IMR-90 (cell line): ENCODE measurements at regions not wholly inside any gene's neighbourhood (a gene's known extent, or its start where the extent isn't known, plus 50 kb on each side); places are given as distances from the start of the nearest gene placed in this dataset.

Experiments
- ATAC-seq: fragments of 200-7000 bp; cut with Tn5 transposase; 2 replicates; pipeline ENCODE4 v1.9.1; 2020; ENCODE audit warnings: low read depth, mild to moderate bottlenecking, moderate library complexity
- BruUV-seq: library from RNA; stranded (reverse); fragments of 400-500 nt; replicated peaks from 2 replicates; lab custom pipeline; 2021; lab: Mats Ljungman, UMichigan
- CTCF ChIA-PET: fragments of 300-600 bp; formaldehyde crosslinking; extraction: SDS; loops from one replicate; lab custom pipeline; 2021; ENCODE audit warnings: antibody characterized with exemption; lab: Yijun Ruan, JAX
- POLR2A ChIA-PET: fragments of 300-600 bp; sonication (Branson Sonifier 250); formaldehyde crosslinking; loops from one replicate; lab custom pipeline; 2022; ENCODE audit warnings: antibody characterized with exemption; ENCODE audit not compliant: unreplicated experiment; lab: Charles Lee
- DNase-seq: peaks from one replicate; pipeline ENCODE4 v3.0.0; 2013
- H2AFZ ChIP-seq: replicated peaks from 2 replicates; pipeline ENCODE3; 2013; ENCODE audit warnings: low read length, mild to moderate bottlenecking; ENCODE audit not compliant: poor library complexity
- H2AK5ac ChIP-seq: 2 replicates; pipeline ENCODE4 v1.6.1; 2013; ENCODE audit warnings: low read depth, low read length, inconsistent platforms
- H2AK9ac ChIP-seq: replicated peaks from 2 replicates; pipeline ENCODE3; 2013; ENCODE audit warnings: mild to moderate bottlenecking, low read depth, low read length, moderate library complexity; ENCODE audit not compliant: poor library complexity
- H2BK120ac ChIP-seq: 2 replicates; pipeline ENCODE4 v1.6.1; 2013; ENCODE audit warnings: low read depth, low read length, inconsistent platforms
- H2BK15ac ChIP-seq: 3 replicates; pipeline ENCODE4 v1.6.1; 2013; ENCODE audit warnings: low read depth, low read length, inconsistent platforms
- H2BK20ac ChIP-seq: 2 replicates; pipeline ENCODE4 v1.6.1; 2013; ENCODE audit warnings: low read depth, mild to moderate bottlenecking, inconsistent platforms, low read length, moderate library complexity
- H2BK5ac ChIP-seq: 2 replicates; pipeline ENCODE4 v1.6.1; 2013; ENCODE audit warnings: mild to moderate bottlenecking, low read depth, low read length, inconsistent platforms; ENCODE audit not compliant: poor library complexity, severe bottlenecking
- H3K14ac ChIP-seq: replicated peaks from 2 replicates; pipeline ENCODE4 v1.6.1; 2013; ENCODE audit warnings: low read depth, low read length, inconsistent platforms
- H3K18ac ChIP-seq: 2 replicates; pipeline ENCODE4 v1.6.1; 2013; ENCODE audit warnings: low read depth, low read length, control low read depth
- H3K23ac ChIP-seq: 2 replicates; pipeline ENCODE4 v1.6.1; 2013; ENCODE audit warnings: low read depth, low read length, inconsistent platforms
- H3K27ac ChIP-seq: 2 replicates; pipeline ENCODE4 v1.5.1; 2013; ENCODE audit warnings: mild to moderate bottlenecking, control low read depth, low read length; ENCODE audit not compliant: insufficient read depth
- H3K27me3 ChIP-seq: 2 replicates; pipeline ENCODE4 v1.6.1; 2013; ENCODE audit warnings: low read length; ENCODE audit not compliant: control insufficient read depth, insufficient read depth
- H3K36me3 ChIP-seq: 2 replicates; pipeline ENCODE4 v1.6.1; 2013; ENCODE audit warnings: low read length, mixed read lengths; ENCODE audit not compliant: control insufficient read depth, insufficient read depth
- H3K4ac ChIP-seq: 2 replicates; pipeline ENCODE4 v1.6.1; 2013; ENCODE audit warnings: low read depth, low read length, inconsistent platforms
- H3K4me1 ChIP-seq: 2 replicates; pipeline ENCODE4 v1.6.1; 2013; ENCODE audit warnings: low read length, mixed read lengths; ENCODE audit not compliant: control insufficient read depth, insufficient read depth
- H3K4me2 ChIP-seq: 2 replicates; pipeline ENCODE4 v1.6.1; 2013; ENCODE audit warnings: low read depth, mild to moderate bottlenecking, control low read depth, low read length, moderate library complexity
- H3K4me3 ChIP-seq: 2 replicates; pipeline ENCODE4 v1.5.1; 2013; ENCODE audit warnings: low read depth, mild to moderate bottlenecking, control low read depth, low read length, moderate library complexity; ENCODE audit not compliant: insufficient read depth
- H3K56ac ChIP-seq: 2 replicates; pipeline ENCODE4 v1.6.1; 2013; ENCODE audit warnings: low read length, inconsistent platforms; ENCODE audit not compliant: insufficient read depth; ENCODE audit errors: extremely low read depth
- H3K79me1 ChIP-seq, 2 experiments: 2 replicates each; pipeline ENCODE4 v1.6.1; 2013; ENCODE audit warnings: low read length in 2 of 2, inconsistent platforms in 1 of 2, low read depth in 1 of 2
- H3K9ac ChIP-seq: 2 replicates; pipeline ENCODE4 v1.6.1; 2013; ENCODE audit warnings: low read depth, low read length, control low read depth
- H3K9me1 ChIP-seq: 2 replicates; pipeline ENCODE4 v1.6.1; 2013; ENCODE audit warnings: low read length, inconsistent platforms; ENCODE audit not compliant: insufficient read depth
- H3K9me3 ChIP-seq: 2 replicates; pipeline ENCODE4 v1.6.1; 2013; ENCODE audit warnings: low read length; ENCODE audit not compliant: control insufficient read depth, insufficient read depth
- H4K20me1 ChIP-seq: 2 replicates; pipeline ENCODE4 v1.6.1; 2013; ENCODE audit warnings: low read length, inconsistent platforms; ENCODE audit not compliant: insufficient read depth
- H4K5ac ChIP-seq: 2 replicates; pipeline ENCODE4 v1.6.1; 2013; ENCODE audit warnings: mild to moderate bottlenecking, low read depth, low read length, control low read depth
- H4K8ac ChIP-seq, 2 experiments: 2 replicates each; pipeline ENCODE4 v1.6.1; 2013; ENCODE audit warnings: low read depth in 2 of 2, low read length in 2 of 2, control low read depth in 1 of 2, inconsistent platforms in 1 of 2
- H4K91ac ChIP-seq: 2 replicates; pipeline ENCODE4 v1.6.1; 2013; ENCODE audit warnings: low read depth, low read length, inconsistent platforms; ENCODE audit not compliant: insufficient read depth
- CEBPB ChIP-seq: IDR thresholded peaks from 2 replicates; pipeline ENCODE4 v1.6.1; 2012; ENCODE audit warnings: low read depth, low read length, improper control_type of control experiment
- FOS ChIP-seq: fragments of 150-350 bp; IDR thresholded peaks from 2 replicates; pipeline ENCODE4 v1.6.1; 2016; ENCODE audit warnings: low read depth, low read length
- MAFK ChIP-seq: IDR thresholded peaks from 2 replicates; pipeline ENCODE4 v1.6.1; 2012; ENCODE audit warnings: low read depth, low read length, improper control_type of control experiment
- NFE2L2 ChIP-seq: fragments of 150-350 bp; IDR thresholded peaks from 2 replicates; pipeline ENCODE4 v1.6.1; 2016; ENCODE audit warnings: low read depth, mild to moderate bottlenecking, low read length
- POLR2A ChIP-seq: IDR thresholded peaks from 2 replicates; pipeline ENCODE4 v1.6.1; 2012; ENCODE audit warnings: mild to moderate bottlenecking, low read depth, low read length
- RFX5 ChIP-seq: IDR thresholded peaks from 2 replicates; pipeline ENCODE4 v1.8.0; 2012; ENCODE audit warnings: low read depth, mild to moderate bottlenecking, low read length, moderate library complexity
- USF2 ChIP-seq: fragments of 150-350 bp; IDR thresholded peaks from 2 replicates; pipeline ENCODE4 v1.6.1; 2017; ENCODE audit warnings: mild to moderate bottlenecking, antibody characterized with exemption, low read length, low read depth
- WGBS, 2 experiments: methylation state at CpG; one replicate each; pipeline versions ENCODE4 v1.1.5 to v1.1.7; 2013; ENCODE audit warnings: missing lambda C conversion rate in 2 of 2; ENCODE audit not compliant: insufficient read length in 1 of 2; ENCODE audit errors: extremely low coverage in 2 of 2; 5-methylcytosine and 5-hydroxymethylcytosine counted together
- dilution Hi-C: fragments of 300-500 bp; cut with HindIII; formaldehyde crosslinking; loops from one replicate; pipeline ENCODE4 v1.14.3; 2018; ENCODE audit warnings: low sequenced_read_pairs; ENCODE audit not compliant: unreplicated experiment
- in situ Hi-C: fragments of 300-500 bp; cut with MboI; formaldehyde crosslinking; loops from 3 replicates; pipeline ENCODE4 v1.14.3; 2019; ENCODE audit warnings: low sequenced_read_pairs, inconsistent platforms, mixed read lengths
- intact Hi-C: fragments of 100-400 bp; cut with micrococcal nuclease; formaldehyde crosslinking; loops from 2 replicates; pipeline ENCODE4 v1.10.0; 2022

GRCh38 chr9:81871695-81872094 lies 56.5 kb upstream of the SPATA31D4 start:
- Histone ChIP-seq H3K36me3 (no peaks in the 10 kb centered on the region), H3K79me1 (no peaks in the 10 kb centered on the region), H2AK5ac (no peak overlapping the region), H3K4me3 (no peak overlapping the region), H2AK9ac (no peak overlapping the region), H3K27ac (no peak overlapping the region), H4K5ac (no peak overlapping the region), H3K9me3 (no peaks in the 10 kb centered on the region), H3K4me2 (peak overlapping the region; percentile 16; the same call in 1 of the 2 replicates), H4K8ac (no peak overlapping the region), H2BK120ac (no peak overlapping the region), H3K27me3 (no peaks in the 10 kb centered on the region), H2BK20ac (no peak overlapping the region), H3K18ac (no peak overlapping the region), H2AFZ (no peak overlapping the region), H3K14ac (no peak overlapping the region), H3K4ac (no peak overlapping the region), H3K23ac (no peak overlapping the region), H3K9ac (no peak overlapping the region), H3K56ac (no peak overlapping the region), H2BK15ac (no peak overlapping the region), H4K91ac (no peak overlapping the region), H4K20me1 (no peaks in the 10 kb centered on the region), H3K9me1 (peaks cover 7% of the 10 kb centered on the region), H2BK5ac (peak overlapping the region; percentile 5), H3K4me1 (peaks cover 3% of the 10 kb centered on the region)
- intact Hi-C loops (loop anchor here (10.0 kb wide), 1 partner anchor 733 kb away; no protein-coding TSS in a partner anchor), in situ Hi-C loops (no loop called here), dilution Hi-C loops (no loop called here)
- TF ChIP-seq CEBPB, result no peak
- peak; percentile 78 for TF ChIP-seq FOS
- no peak for TF ChIP-seq USF2
- TF ChIP-seq POLR2A, result no peak
- TF ChIP-seq MAFK, result peak; percentile 34; the same call in 1 of the 2 replicates
- TF ChIP-seq RFX5, result no peak
- peak; percentile 85 for TF ChIP-seq NFE2L2
- CTCF ChIA-PET, result no interaction called here
- WGBS, 2 experiments, result no CpG with 5 or more reads among the region's 1 CpG
- POLR2A ChIA-PET, result no interaction called here
- BruUV-seq, result no TSS peak
- ATAC-seq (peak; percentile 80), DNase-seq (peak; percentile 82)
